ENCODE measurements at regions not wholly inside any gene's neighbourhood (a gene's known extent, or its start where the extent isn't known, plus 50 kb on each side); places are given as distances from the start of the nearest gene placed in this dataset.

GRCh38 chr12:41924111-41924510 lies 220.6 kb downstream of the GXYLT1 start:
- no peak for DNase-seq

GRCh38 chr12:41923351-41923750 lies 221.3 kb downstream of the GXYLT1 start:
- DNase-seq, result no peak

GRCh38 chr12:41920355-41920754 lies 224.3 kb downstream of the GXYLT1 start:
- DNase-seq, result peak; percentile 99

DNA sequence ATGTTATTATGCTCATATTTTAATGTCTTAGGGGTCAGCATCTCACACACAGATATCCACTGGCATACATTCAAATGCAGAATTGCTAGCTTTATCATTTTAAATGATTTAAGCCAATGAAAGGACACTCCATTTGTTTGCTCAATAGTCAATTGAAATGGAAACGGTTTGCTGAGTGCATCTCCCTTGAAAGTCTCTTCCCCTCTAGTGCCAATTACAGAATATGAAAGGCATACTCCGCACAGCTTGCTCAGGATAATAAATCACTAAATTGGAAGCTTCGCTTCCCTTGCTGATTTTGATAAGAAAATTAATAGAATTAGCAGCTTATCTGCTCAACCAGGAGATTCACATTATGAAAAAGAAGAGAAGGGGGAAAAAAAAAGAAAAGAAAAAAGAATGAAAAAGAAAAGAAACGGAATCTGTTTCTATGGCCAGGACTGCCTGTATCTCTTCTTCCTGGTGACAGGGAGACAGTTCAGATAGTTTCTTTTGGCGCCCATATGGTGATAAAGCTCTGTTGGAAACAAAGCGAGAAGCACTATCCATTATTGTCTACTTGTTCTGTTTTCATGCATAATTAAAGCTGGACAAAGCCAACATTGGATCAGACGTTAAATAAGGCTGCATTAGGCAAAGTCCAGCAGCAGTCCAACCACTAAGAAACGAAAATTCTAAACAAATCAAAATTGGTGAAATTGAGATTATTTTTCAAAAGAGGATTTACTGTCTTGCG lies 225.0 kb downstream of the GXYLT1 start:
- DNase-seq, result peak; percentile 98

DNA sequence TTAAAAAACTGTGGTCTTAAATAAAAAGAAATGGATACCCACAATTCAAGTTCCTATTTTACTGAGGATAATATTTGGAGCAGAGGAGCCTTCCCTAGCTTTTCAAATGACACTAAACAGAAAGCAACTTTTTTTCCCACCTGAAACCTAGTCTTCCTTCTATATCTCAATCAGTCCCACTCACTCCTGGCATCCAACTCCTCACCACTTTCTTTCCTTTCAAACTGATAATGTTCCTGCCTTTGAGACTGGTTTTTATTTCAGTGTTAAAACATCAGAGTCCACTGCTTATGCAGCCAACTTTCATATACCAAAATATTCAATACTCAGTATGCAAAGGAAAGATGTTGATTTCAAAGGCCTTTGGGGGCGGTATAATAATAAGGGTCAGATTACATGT lies 225.6 kb downstream of the GXYLT1 start:
- DNase-seq, result no peak

DNA sequence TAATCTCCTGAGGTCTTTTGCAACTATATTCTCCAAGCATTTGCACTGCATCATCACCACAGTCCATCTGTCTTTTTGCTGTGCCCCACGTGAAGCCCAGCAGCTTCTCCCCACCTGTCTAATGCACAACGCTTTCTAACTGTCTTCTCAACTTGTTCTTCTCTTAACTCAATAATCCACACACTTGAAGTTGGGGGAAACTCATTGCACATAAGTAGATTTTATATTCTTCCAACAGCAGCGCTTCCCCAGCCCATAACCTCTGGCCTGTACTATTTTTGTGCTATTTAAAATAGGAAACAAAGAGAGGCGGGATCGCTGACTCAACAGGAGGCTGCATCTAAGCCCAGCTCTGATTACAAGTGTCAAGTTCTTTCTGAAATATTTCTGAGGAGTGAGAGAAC lies 226.7 kb downstream of the GXYLT1 start:
- DNase-seq, result no peak

- no peak for DNase-seq
Measured at GRCh38 chr12:41917181-41917580, 227.5 kb downstream of the GXYLT1 start.

DNA sequence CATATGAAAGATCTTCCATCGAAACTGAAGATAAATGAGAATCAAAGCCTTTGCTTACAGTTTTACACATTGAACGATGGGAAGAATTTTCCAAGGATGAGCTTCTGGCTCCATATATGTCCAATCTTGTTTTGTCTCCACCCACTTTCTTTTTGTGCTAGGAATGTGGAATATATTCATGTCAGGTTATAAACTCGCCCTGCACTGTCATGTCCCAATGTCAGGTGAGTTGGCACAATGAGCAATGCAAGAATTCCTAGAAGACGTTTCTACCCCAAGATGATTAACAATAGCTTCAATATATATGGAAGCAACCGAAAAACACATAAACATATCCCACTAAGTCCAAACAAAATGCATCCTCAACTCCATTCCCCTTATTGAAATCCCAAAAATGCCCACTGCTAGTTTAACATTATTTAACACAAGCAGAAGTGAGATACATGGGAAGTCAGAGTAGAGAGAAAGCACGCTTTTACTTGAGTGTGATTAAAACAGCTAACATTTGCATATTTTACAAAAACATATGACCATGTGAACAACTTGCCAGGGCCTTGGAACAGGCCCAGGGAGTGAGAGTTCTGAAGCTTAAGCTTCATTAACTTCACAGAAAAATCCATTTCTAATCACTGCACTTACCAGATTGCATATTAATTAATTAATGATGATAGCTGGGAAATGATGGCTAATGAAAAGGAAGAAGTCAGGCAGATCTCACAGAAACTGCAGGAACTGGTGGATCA lies 233.9 kb downstream of the GXYLT1 start:
- DNase-seq, result no peak

DNA sequence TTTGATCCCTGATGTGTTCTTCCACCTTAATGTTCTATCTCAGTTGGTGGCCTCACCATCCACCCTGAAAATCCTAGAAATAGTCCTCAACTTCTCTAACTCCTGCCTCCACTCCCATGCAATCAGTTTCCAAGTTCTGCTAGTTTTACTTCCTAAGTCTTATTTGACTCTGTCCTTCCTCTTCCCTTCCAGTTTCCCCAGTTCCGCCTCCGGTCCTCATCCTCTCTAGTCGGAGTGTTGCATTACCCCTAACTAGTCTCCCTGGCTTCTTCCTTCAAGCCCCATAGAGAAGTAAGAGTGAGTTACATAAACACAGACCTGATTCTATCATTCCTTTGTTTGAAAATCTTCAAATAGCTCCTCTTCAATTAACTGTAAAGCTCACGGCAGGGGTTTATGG lies 236.5 kb downstream of the GXYLT1 start:
- DNase-seq, result no peak

GRCh38 chr12:41907550-41907949 lies 237.1 kb downstream of the GXYLT1 start:
- DNase-seq, result no peak

GRCh38 chr12:41907021-41907420 lies 237.7 kb downstream of the GXYLT1 start:
- DNase-seq, result no peak

DNA sequence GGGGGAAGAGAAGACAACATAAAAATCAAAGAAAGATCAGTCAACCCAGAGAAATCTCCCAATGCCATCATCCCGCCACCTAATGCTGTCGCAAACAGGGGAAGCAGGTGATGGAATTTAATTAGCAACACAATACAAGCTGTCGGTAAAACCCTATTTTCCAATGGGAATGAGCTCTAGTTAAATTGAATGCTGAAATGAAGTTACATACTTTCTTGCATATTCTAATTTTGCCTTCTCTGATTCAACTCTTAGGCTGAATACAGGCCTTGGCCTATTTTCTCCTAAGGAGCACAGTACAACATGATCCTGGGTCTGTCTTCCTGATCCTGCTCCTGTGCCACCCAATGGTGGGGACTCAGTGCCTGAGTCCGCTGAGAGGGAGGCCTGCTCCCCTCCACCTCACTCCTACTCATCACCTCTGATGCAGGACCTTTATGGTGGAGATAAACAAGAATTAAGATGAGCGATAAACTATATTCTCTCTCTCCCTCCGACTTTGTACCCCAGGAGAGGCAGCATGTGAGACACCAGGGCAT lies 238.8 kb downstream of the GXYLT1 start:
- DNase-seq, result no peak

- DNase-seq, result no peak
Measured at GRCh38 chr12:41905073-41905758, 239.5 kb downstream of the GXYLT1 start.

- no peak for DNase-seq
Measured at GRCh38 chr12:41904041-41904440, 240.6 kb downstream of the GXYLT1 start.

GRCh38 chr12:41903014-41903708 lies 241.5 kb downstream of the GXYLT1 start:
- no peak for DNase-seq

GRCh38 chr12:41899577-41899976 lies 245.1 kb downstream of the GXYLT1 start:
- no peak for DNase-seq

GRCh38 chr12:41897593-41897992 lies 247.1 kb downstream of the GXYLT1 start:
- no peak for DNase-seq

GRCh38 chr12:41893491-41893890 lies 251.2 kb downstream of the GXYLT1 start:
- DNase-seq, result no peak

DNA sequence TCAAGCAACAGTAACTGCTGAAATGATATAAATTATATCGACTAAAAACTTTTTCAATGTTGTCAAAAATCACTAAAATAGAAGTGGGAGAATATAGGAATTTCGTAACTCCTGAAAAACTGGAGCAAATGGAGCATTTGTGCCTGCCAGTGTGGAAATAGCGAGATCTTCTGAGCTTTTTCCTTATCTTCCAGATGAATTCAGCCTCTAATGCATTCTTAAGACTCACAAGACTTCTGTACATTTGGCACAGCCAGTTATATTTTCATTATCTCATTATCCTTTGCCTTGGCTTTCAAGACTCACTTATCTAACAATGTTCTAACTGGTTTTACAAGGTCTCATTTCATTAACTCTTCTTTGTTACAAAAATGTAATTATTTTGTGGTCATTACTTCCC lies 252.4 kb downstream of the GXYLT1 start:
- DNase-seq, result no peak

GRCh38 chr12:41891226-41891625 lies 253.4 kb downstream of the GXYLT1 start:
- DNase-seq, result no peak

- DNase-seq, result no peak
Measured at GRCh38 chr12:41888285-41888684, 256.4 kb downstream of the GXYLT1 start.

GRCh38 chr12:41881891-41882805 lies 262.5 kb downstream of the GXYLT1 start:
- no peak for DNase-seq

Measured in NCI-H1105 treated with DMSO at 0.1 percent for 48 hours (cell line).